KBM-7 (cell line): ENCODE measurements at regions not wholly inside any gene's neighbourhood (a gene's known extent, or its start where the extent isn't known, plus 50 kb on each side); places are given as distances from the start of the nearest gene placed in this dataset.
A peak's percentile ranks its signal among the peaks of the same experiment; 100 is the strongest.
"Not testable (repeated sequence)": the region's sequence is repeated elsewhere in the genome, so short reads cannot be mapped to it uniquely, and the experiment has no call there.

Source experiments
- DNase-seq: peaks from one replicate; pipeline ENCODE4 v3.0.0-alpha.2; 2015
- in situ Hi-C: fragments of 300-500 bp; cut with MboI; formaldehyde crosslinking; loops from 2 replicates; pipeline ENCODE4 v1.14.3; 2020; ENCODE audit warnings: low sequenced_read_pairs, low pct_unique_long_range_greater_than_20kb, mixed read lengths

DNA sequence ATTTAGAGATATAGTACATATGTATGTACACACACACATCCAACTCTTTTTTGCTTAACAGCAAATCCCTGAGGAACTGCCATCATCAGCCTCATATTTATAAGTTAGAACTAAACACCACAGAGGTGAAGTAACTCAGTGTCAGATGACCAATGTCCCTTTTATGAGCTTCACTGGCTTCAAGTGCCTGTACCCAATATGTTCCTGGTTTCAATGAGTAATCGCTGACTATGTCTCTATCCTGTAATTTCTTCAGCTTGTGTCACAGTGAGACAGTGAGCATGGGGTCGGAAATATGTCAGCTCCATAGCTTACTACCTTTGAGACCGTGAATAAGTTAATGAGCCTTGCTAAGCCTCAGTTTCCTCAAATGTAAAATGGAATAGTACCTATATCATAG is 136.2 kb upstream of the RASGEF1B start:
- in situ Hi-C loops, result no loop called here
- DNase-seq, result no peak

DNA sequence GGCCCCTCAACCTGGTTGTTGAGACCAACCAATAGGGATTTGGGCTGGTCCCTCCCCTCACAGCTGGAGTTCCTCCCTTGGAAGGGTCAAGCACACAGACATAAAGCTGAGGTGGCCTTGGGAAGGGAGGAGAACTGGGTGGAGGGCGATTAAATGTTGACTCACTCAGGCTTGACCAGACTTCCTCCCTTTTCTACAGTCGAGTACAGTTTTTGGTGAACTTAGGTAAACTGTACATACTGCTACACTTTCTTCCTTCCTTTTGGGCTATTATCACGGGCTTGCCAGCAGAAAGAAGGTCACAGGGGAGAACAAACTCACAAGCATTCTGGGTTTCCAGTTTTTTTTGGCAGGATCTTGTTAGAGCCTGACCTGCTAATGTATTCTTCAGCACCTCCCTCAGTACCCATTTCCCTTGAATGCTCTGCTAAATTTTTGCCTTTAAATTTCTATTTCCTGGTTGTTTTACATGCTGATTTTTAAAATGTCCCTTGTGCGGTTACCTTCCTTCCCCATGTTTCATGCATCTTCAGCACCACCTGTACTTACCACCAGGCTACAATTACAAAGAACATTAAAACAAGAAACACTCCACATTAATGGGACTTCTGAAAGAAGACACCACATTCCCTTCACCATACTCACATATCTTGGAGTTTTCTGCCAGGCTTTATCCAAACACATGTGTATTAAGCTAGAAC is 135.2 kb upstream of the RASGEF1B start:
- in situ Hi-C loops, result no loop called here
- peak; percentile 2 for DNase-seq

GRCh38 chr4:81606166-81606565 is 134.5 kb upstream of the RASGEF1B start:
- DNase-seq, result no peak
- in situ Hi-C loops, result no loop called here

DNA sequence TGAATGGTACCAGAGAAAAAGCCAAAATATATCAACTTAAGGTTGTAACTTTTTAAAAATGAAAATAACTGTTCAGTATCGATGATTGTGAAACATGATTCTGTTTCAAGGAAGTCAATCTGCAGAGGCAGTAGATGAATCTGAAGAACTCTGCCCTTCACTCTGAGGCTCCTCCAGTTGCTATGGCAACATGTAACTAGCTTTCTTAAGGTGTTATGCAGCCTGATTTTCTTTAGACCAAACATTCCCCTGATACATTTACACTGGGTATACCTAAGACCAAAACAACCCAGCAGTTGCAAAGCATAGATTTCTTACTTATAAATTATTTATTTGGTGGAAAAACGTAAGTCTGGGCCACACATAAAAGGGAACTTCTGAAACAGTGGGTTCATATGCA is 133.6 kb upstream of the RASGEF1B start:
- DNase-seq, result no peak
- in situ Hi-C loops, result no loop called here

- in situ Hi-C loops, result no loop called here
- no peak for DNase-seq
Observed at GRCh38 chr4:81604683-81605218, 133.0 kb upstream of the RASGEF1B start.

- no peak for DNase-seq
- in situ Hi-C loops, result no loop called here
Observed at GRCh38 chr4:81602854-81603253, 131.1 kb upstream of the RASGEF1B start.

- DNase-seq, result no peak
- in situ Hi-C loops, result no loop called here
Observed at GRCh38 chr4:81601358-81601694, 129.6 kb upstream of the RASGEF1B start.

DNA sequence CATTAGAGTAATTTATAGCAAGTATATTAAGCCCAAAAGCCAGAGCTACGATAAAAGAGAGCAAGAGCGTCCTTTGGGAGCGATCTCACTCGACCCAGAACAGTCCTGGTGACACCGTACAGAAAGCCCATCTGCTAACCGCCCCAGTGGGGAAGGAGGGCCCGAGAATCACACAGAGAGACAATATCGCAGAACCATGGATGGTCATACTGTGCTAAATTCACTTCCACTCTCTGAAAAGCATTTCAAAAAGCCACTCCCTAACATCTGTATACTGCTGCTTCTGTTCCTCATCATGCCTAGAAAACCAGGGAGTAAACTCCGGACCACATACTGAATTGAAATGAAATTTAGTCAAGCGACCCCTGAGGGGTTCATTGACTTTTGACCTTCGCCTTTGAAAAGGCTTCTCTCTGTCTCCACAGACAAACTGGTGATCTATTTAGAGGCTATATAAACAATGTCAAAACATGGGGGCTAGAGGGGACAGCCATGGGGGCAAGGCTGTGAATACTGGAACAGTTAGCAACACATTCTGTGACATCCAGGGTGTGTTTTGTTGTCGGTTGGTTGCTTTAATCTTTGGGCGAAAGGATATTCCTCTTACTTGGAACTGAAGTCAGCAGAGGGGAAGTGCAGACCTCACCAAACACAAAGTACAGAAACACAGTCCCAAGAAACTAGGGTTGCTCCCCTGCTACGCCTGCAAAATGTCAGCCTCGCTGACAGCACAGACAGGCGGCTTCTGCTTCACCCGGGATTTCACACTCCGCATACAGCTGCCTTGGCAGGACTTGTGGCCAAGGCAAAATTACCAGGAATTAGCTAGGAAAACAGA is 129.0 kb upstream of the RASGEF1B start:
- DNase-seq, result no peak
- in situ Hi-C loops, result no loop called here

DNA sequence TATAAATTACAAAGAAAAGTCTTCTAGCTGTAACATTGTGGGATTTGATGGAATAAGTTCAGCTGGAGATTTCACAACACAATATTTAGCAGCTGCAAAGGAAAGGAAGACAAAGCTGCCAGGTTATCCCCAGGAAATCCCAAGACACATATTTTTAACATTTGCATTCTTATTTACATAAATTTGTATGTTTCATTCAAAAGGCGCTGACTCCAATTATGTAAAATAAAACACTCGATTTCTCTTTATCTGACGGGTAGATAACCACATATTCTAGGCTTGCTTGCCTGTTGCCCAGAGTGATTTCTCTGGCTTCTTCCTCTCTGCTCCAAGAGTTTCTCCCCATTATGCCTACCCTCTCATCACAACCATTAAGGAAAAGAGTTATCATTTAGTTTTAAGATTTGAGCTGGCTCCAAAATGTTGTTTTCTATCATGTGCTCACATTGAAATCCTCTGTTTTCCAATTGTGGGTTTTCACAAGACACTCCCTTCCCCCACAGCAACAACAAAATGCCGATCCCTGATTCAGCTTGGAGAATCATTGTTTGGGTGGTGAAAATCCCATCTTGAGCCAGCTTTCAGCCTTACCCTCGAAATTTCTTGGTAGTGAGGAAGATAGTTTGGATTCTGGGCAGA is 128.2 kb upstream of the RASGEF1B start:
- DNase-seq, result no peak
- in situ Hi-C loops, result no loop called here

- in situ Hi-C loops, result no loop called here
- DNase-seq, result no peak
Observed at GRCh38 chr4:81595798-81596610, 124.3 kb upstream of the RASGEF1B start.

DNA sequence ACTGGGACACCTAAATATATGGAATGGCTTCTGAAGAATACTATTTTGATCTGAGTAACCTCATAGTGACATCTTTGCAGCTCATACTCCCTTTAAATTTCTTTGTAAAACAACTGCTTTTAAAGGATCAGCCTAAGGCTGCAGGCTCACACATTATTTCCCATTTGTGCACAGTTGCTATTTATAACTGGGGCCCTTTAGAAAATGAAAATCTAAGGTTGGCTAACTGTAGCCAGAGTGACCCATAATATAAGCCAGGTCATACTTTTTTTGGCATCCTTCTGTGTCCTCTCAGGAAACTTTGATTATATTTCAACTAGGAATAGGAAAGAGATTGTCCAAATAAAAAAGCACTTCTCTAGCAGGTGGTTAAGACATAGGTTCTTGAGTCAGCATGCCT is 123.6 kb upstream of the RASGEF1B start:
- in situ Hi-C loops, result no loop called here

GRCh38 chr4:81594490-81595159 is 122.9 kb upstream of the RASGEF1B start:
- DNase-seq, result no peak
- in situ Hi-C loops, result no loop called here

More for the DNA sequence above, 123.6 kb upstream of the RASGEF1B start:
- DNase-seq, result no peak

DNA sequence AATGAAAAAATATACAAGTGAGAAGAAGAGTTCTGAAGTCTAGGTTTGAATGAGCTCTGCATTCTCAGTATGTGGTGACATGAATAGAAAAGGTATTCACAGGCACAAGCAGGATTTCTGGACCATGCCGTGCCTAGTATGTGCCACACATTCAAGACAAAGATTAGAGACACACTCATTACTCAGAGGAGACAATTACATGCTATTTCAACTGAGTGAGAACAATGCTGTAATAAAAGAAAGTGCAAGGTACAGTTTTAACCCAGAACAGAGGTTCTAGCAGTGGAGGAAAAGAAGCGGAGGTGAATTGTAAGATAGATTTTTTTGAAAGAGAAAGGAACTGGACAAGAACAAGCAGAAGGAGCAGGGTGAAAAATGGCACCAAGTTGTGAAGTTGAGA is 121.0 kb upstream of the RASGEF1B start:
- in situ Hi-C loops, result no loop called here
- no peak for DNase-seq

GRCh38 chr4:81590596-81590995 is 118.9 kb upstream of the RASGEF1B start:
- in situ Hi-C loops, result no loop called here
- DNase-seq, result no peak

DNA sequence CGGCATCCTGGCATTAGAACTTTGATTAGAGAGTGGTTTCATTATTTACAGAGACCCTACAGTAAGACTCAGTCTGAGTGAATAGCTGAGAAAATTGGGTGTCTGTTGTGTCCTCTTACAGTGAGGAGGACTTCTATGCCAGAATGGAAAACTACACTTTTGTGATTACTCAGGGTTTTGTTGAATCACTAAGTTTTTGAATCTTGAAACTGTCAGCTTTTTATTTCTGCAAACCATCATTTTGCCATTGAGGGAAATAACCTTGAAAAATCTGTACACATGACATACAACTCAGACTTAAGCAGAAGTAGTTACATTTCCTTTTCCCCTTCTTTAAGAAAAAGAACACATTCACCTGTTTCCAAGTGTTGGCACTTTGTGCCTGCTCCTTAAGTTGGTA is 117.6 kb upstream of the RASGEF1B start:
- in situ Hi-C loops, result no loop called here
- no peak for DNase-seq

DNA sequence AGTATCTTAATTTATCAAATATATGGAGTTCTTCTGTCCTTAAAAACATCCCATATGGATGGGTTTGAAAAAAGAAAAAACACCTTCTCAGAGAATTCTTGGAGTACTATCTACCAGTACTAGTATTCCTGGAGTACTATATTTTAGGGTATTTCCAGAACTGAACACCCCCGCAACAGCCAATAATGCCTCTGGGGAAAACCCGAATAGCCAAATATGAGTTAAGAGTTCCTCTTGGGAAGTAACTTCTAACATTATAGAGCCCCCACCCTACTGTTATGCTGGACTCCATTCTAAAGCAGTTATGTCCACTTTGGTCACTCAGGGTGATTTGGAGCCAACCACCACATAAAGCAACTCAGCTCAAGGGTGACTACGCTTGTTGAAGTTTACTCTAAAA is 115.0 kb upstream of the RASGEF1B start:
- in situ Hi-C loops, result no loop called here
- no peak for DNase-seq

DNA sequence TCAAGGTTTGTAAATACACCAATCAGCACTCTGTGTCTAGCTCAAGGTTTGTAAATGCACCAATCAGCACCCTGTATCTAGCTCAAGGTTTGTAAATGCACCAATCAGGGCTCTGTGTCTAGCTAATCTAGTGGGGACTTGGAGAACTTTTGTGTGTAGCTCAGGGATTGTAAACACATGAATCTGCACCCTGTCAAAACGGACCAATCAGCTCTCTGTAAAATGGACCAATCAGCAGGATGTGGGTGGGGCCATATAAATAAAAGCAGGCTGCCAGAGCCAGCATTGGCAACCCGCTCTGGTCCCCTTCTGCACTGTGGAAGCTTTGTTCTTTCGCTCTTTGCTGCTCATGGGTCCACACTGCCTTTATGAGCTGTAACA is 109.3 kb upstream of the RASGEF1B start:
- in situ Hi-C loops, DNase-seq: not testable (repeated sequence)

GRCh38 chr4:81580346-81580993 is 108.8 kb upstream of the RASGEF1B start:
- DNase-seq, result no peak
- in situ Hi-C loops, result no loop called here
